ENCODE measurements at regions not wholly inside any gene's neighbourhood (a gene's known extent, or its start where the extent isn't known, plus 50 kb on each side); places are given as distances from the start of the nearest gene placed in this dataset.

GRCh38 chr18:24582771-24583170 lies 122.3 kb downstream of the HRH4 start (continued):
- no peak for TF ChIP-seq CHD7 (IDR thresholded peaks at IDR 0.05; ENCODE audit: insufficient replicate concordance, low read length)
- no peak for TF ChIP-seq PHF8 (conservative IDR thresholded peaks at IDR 0.05; ENCODE audit: low read depth, low read length)
- TF ChIP-seq BACH1 (IDR thresholded peaks at IDR 0.05; ENCODE audit: low read length) = no peak
- no peak for TF ChIP-seq SP2 (IDR thresholded peaks at IDR 0.05; ENCODE audit: low read length)
